C4-2B (cell line): ENCODE measurements at regions not wholly inside any gene's neighbourhood (a gene's known extent, or its start where the extent isn't known, plus 50 kb on each side); places are given as distances from the start of the nearest gene placed in this dataset.

Experiments
- ZFX ChIP-seq: fragments of 450-650 bp; IDR thresholded peaks from 2 replicates; pipeline ENCODE4 v1.6.1; 2017
- TF ChIP-seq, protein P1 (sequence below): fragments of 450-650 bp; conservative IDR thresholded peaks from 2 replicates; pipeline ENCODE4 v1.5.1; 2017; ENCODE audit warnings: mild to moderate bottlenecking

DNA sequence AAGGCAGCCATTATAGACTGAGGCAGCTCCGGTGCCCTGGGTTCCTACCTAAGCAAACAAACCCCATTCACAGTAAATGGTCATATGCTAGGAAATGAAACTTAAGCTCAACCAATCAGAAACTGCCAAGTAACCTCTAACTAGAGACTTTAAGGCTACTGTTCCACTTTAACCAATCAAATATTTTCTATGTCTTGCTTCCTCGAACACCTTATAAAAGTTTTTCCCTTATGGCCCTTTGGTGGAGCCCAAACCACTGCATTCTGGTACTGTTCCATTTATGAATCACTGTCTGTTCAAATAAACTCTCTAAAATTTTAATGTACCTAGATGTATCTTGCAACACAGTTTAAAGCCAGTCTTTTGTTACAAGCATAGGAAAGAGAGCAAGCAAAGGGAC is 361.1 kb downstream of the HGF start:
- TF ChIP-seq, protein P1, sequence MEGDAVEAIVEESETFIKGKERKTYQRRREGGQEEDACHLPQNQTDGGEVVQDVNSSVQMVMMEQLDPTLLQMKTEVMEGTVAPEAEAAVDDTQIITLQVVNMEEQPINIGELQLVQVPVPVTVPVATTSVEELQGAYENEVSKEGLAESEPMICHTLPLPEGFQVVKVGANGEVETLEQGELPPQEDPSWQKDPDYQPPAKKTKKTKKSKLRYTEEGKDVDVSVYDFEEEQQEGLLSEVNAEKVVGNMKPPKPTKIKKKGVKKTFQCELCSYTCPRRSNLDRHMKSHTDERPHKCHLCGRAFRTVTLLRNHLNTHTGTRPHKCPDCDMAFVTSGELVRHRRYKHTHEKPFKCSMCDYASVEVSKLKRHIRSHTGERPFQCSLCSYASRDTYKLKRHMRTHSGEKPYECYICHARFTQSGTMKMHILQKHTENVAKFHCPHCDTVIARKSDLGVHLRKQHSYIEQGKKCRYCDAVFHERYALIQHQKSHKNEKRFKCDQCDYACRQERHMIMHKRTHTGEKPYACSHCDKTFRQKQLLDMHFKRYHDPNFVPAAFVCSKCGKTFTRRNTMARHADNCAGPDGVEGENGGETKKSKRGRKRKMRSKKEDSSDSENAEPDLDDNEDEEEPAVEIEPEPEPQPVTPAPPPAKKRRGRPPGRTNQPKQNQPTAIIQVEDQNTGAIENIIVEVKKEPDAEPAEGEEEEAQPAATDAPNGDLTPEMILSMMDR = no peak
- TF ChIP-seq ZFX = no peak
